Pons (tissue), 1 donor: ENCODE measurements at regions not wholly inside any gene's neighbourhood (a gene's known extent, or its start where the extent isn't known, plus 50 kb on each side); places are given as distances from the start of the nearest gene placed in this dataset.

Experiments used
- DNase-seq: peaks from one replicate; pipeline ENCODE4 v3.0.0-alpha.2; 2016; ENCODE audit warnings: low spot score

GRCh38 chr1:201589186-201589585, 50.3 kb downstream of the NAV1 start:
- no peak for DNase-seq

DNA sequence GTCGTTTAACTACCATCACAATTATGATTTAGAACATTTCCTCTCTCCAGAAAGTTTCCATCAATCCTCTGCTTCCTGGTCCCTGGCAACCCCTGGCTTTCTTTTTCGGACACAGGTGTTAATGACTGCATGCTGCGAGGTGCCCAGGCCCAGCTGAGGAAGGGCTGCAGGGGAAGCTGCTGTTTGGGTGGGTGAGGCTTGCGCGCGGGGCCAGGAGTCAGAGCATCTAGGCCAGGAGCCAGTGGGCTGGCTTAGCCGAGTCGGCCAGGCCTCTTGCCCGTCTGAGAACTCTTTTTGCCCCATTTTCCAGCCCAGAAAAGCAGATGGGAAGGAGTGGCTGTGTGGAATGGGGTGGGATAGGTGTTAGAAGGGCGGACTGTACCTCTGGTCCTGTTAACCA, 51.5 kb downstream of the NAV1 start:
- DNase-seq: no peak

DNA sequence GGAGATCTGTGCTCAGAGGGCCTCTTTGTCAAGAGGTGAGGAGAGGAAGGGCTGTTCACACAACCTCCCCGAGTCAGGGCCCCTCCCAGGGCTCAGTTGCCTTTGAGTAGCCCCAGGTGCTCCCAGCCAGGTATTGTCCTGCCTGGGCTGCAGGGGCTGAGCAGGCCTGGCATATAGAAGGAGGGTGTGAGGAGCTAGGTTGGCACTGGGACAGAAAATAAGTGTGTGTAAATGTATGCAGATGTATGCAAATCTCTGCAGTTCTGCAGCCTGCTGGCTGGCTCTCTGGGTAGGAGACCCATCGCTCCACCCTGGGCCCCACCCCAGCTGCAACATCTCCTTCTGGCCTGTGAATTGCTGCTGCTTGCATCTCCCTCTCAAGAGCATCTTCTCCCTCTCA, 52.4 kb downstream of the NAV1 start:
- DNase-seq: no peak

GRCh38 chr1:201591981-201592380, 53.1 kb downstream of the NAV1 start:
- DNase-seq: no peak

- DNase-seq: no peak
Observed at GRCh38 chr1:201593200-201593921, 54.4 kb downstream of the NAV1 start.

DNA sequence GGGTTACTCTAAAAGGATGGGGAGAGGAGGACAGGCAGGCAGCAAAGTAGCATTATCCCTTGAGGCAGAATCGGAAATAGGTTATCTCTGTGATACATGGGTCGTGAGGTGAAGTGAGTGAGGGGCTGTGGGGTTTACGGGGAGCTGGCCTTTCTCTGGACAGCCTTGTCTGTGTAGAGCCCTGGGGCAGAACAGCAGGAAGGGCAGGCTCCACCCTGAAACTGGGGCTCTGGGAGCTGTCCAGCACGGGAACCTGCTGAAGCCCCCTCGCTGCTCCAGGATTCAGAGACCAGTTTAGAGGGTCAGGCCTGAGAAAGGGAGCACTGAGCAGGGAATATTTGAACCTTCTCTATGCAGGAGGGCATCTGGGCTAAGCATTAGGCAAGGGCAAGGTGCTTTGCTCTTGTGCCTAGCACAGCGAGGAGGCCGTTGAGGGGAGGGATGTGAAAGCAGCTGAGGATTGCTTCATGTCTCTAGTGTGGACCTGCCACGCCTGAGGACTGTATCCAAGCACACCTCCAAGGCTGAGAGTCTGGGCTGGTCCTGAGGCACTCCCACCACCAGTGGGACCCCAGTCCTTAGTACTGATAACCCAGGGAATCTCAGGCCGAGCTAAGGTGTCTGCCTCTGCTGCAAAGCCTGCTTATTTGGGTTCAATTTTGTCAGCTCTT, 55.8 kb downstream of the NAV1 start:
- no peak for DNase-seq

- no peak for DNase-seq
Observed at GRCh38 chr1:201595381-201595780, 56.5 kb downstream of the NAV1 start.

GRCh38 chr1:201596101-201596868, 57.4 kb downstream of the NAV1 start:
- DNase-seq: no peak

GRCh38 chr1:201597551-201598230, 58.8 kb downstream of the NAV1 start:
- no peak for DNase-seq

DNA sequence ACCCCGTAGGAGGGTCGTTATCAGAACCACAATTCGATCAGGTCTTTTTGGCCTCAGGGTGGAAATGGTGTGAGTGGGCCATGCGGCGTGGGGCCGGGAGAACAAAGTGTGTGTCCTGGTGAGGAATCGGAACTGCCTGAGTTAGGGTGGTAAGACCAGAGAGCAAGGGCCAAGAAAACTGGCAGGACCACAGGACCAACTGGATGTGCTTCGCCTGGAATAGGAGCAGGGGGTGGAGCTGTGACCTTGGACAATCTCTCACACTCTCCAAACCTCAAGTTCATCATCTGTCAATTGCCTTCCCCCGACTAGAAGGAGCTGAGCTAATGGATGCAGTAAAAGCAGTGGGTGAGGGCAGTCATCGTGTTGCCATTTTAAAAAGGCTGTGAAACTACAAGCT, 59.5 kb downstream of the NAV1 start:
- DNase-seq: no peak

- no peak for DNase-seq
Observed at GRCh38 chr1:201598973-201599372, 60.0 kb downstream of the NAV1 start.

- no peak for DNase-seq
Observed at GRCh38 chr1:201599548-201599947, 60.6 kb downstream of the NAV1 start.

DNA sequence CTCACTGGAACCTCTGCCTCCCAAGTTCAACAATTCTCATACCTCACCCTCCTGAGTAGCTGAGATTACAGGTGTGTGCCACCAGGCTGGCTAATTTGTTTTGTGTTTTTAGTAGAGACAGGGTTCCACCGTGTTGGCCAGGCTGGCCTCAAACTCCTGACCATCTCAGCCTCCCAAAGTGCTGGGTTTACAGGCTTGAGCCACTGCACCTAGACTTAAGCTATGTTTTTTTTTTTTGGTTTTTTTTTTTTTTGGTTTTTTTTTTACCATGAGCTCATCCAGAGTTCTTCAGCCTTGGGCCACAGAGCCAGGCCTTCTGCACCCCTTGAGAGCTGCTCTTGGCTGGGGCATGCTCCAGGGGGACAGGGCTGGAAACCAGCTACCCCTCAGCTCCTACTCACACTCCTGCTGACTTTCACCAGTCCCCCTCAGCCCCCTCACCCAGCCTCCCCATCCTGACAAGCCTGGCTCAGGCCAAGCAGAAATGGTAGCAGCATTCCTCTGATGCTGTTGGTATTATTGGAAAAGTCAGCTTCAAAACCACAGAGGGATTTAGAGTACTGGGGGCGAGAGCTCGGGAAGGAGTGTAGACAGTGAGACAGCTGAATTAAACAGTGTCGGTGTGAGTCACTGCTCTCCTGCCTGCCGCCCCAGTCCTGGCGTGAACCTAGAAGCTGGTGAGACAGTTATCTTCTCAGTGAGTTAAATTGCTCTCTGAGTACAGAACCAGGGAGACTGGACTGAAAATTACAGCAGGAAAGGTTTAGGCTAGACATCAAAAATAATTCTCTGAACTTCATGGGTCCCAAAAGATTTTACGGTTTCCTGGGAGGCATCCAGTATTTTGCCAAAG, 63.7 kb downstream of the NAV1 start:
- DNase-seq: no peak

DNA sequence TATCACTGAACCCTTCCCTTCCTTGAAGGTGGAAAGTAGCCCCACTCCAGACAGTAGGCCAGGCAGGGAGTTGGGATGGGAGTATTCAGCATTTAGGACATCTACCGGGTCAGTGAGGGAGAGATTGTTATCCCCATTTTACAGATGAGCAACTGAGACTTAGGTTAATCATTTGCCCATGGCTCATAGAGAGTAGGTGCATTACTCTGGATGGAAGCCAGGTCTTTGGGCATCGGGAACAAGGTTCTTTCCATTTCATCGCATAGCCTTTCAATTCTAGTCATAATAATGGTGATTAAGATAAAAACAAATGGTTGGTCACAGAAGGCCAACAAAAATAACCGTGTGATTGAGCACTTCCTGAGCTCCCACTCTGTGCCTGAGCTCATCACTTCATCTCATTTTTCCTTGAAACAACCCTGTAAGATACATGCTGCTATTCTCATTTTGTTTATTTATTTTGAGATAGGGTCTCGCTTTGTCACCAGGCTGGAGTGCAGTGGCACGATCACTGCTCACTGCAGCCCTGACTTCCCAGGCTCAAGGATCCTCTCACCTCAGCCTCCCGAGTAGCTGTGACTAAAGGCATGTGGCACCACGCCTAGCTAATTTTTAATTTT, 64.8 kb downstream of the NAV1 start:
- no peak for DNase-seq

DNA sequence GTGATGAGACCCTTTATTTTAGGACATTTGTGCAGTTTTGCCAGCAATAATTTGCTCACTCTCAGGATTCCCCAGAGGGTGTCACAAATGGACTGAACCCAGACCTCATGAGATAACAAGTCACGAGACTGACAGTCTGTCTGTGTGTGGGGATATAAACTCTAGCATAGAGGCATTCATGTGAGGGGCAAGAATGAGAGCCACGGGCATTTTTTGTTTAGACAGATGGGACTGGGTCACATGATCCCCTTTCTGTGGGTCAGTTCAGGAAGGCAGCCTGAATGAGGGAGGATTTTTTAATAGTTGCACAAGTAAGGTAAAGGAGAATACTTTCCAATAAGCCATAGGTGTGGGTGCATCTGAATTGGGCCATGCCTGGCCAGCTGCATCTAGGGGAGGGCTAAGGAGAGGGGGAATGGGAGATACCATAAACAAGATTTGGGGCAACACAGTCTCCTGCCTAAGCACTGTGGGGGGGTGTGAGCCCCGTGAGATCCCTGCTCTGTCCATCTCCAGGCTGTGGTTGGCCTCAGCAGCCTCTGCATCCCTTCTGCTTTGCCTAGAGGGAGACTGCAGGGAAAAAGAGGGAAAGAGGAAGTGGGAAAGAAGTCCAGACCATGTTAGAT, 66.6 kb downstream of the NAV1 start:
- DNase-seq: no peak

DNA sequence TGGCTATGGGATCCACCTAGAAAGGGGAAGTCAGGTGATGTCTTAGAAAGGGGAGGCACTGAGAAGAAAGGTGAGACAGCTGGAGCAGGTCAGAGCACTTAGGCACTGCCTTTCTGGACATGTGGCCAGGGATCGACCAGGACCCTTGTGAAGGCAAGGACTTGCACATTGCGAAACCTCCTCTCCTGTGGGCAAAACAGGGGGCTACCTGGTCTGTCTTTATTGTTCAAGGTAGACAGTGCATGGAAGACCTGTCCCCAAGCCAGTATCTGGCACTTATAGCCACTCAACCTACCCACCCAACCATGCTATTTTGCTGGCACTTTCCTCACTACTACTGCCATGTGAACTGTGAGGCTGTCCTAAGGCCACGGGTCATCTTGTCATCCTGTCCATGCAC, 67.2 kb downstream of the NAV1 start:
- no peak for DNase-seq

DNA sequence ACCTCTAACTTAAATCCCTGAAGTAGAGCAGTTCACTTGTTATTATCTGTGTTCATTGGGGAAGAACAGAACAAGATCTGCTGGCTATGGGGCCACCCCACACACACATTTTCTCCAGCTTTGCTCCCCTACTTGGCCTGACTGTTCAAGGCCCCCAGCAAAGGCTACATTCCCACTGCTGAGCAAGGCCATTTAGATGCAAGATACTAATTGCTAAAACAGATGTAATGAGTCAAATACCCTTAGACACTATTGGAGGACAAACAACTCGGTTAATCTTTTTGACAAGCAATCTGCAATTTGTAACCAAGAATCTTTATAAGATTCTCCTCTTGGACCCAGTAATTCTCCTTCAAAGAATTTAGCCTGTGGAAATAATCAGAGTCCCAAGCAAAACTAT, 67.7 kb downstream of the NAV1 start:
- no peak for DNase-seq

- DNase-seq: no peak
Observed at GRCh38 chr1:201608635-201609395, 69.9 kb downstream of the NAV1 start.

DNA sequence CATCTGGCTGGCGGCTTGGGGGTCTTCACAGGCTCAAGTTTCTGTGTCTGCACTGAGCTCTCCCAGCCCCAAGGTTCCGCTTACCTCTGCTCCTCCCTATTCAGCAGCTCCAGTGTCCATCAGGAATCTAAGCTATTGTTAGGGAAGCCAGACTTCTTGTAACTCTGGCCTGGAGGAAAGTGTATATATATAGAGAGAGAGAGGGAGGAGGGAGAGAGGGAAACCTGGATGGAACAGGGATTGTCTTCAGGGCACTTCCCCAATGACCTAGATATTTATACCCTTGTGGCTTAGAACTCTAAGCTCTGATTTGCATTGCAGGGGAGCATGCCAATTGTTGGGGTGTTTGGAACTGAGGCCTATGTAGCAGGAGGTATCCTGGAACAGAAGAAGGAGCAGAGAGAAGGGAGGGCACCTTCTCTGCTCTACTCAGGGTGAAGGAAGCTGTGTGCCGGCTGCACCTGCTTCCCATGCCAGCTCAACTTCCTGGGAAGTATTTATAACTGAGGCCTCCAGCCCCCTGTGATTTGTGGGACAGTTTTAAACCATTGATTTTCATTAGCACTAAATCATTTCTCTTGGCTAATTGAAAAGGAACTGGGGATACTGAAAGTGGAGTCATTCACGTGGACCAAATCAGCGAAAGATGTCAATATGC, 70.9 kb downstream of the NAV1 start:
- no peak for DNase-seq
